OCI-LY3 (cell line): ENCODE measurements at regions not wholly inside any gene's neighbourhood (a gene's known extent, or its start where the extent isn't known, plus 50 kb on each side); places are given as distances from the start of the nearest gene placed in this dataset.

Experiments
- EZH2phosphoT487 ChIP-seq: fragments of 200-600 bp; shearing (Covaris generic); IDR thresholded peaks from 2 replicates; pipeline ENCODE4 v1.6.1; 2018; ENCODE audit warnings: antibody characterized with exemption, mixed run types, low read depth
- TF ChIP-seq, protein P1 (sequence below): fragments of 200-600, 300-600 bp; sonication (generic); IDR thresholded peaks from 2 replicates; pipeline ENCODE4 v1.5.1; 2014; ENCODE audit warnings: antibody characterized with exemption, low read length, low read depth

DNA sequence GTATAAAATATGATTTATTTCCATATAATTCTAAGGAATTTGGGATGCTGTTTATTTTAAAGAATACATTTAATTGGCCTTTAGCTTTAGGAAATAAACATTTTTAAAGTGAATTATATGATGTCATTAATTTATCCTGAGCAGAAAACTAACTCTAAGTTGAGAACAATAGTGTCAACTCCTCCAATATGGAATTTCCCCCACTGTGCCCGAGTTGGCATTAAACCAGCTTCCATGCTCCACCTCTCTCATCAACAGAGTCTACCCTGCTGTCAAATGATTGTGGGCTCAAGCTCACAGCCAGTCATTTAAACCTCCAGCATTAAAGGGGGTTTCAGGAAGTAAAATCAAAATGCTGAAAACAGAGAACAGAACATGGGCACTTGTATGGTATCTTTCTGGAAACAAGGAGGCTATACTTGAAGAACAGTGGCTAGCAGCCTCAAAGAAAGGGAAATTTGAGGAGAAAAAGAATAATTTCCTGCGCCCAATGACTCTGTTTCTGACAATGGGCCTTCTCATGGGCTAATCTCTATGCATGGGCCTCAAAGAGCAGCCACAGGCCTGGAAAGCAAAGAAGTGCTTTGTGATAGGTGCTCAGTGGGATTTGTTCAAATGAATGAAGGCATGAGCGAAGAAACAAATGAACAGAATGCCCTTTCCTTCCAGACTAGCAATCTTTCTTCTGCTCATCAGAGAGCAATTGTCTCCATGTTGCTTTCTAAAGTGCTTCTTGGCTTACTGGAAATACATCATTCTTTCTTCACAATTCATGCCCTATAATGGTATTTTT lies 252.8 kb downstream of the MTX2 start:
- TF ChIP-seq EZH2phosphoT487 = no peak
- TF ChIP-seq, protein P1, sequence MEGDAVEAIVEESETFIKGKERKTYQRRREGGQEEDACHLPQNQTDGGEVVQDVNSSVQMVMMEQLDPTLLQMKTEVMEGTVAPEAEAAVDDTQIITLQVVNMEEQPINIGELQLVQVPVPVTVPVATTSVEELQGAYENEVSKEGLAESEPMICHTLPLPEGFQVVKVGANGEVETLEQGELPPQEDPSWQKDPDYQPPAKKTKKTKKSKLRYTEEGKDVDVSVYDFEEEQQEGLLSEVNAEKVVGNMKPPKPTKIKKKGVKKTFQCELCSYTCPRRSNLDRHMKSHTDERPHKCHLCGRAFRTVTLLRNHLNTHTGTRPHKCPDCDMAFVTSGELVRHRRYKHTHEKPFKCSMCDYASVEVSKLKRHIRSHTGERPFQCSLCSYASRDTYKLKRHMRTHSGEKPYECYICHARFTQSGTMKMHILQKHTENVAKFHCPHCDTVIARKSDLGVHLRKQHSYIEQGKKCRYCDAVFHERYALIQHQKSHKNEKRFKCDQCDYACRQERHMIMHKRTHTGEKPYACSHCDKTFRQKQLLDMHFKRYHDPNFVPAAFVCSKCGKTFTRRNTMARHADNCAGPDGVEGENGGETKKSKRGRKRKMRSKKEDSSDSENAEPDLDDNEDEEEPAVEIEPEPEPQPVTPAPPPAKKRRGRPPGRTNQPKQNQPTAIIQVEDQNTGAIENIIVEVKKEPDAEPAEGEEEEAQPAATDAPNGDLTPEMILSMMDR = no peak
